Neutrophil (primary cell): ENCODE measurements at regions not wholly inside any gene's neighbourhood (a gene's known extent, or its start where the extent isn't known, plus 50 kb on each side); places are given as distances from the start of the nearest gene placed in this dataset.

ENCODE experiments used
- H3K27ac ChIP-seq: fragments of 200-600 bp; sonication (generic); 2 replicates; pipeline ENCODE4 v1.5.1; 2016; ENCODE audit warnings: mild to moderate bottlenecking, moderate library complexity
- H3K27me3 ChIP-seq: fragments of 200-600 bp; sonication (generic); 2 replicates; pipeline ENCODE4 v1.6.0; 2016; ENCODE audit warnings: mild to moderate bottlenecking
- H3K36me3 ChIP-seq: fragments of 200-600 bp; sonication (generic); 2 replicates; pipeline ENCODE4 v1.5.1; 2017
- H3K4me1 ChIP-seq, 2 experiments: fragments of 200-600 bp in 1 of 2; sonication (generic) in 1 of 2; 1 replicate in 1 of 2; 2 replicates in 1 of 2; pipeline versions ENCODE4 v1.5.1 to v1.6.1; 2013 to 2016; ENCODE audit warnings: low read depth in 1 of 2, low read length in 1 of 2, mild to moderate bottlenecking in 1 of 2, moderate library complexity in 1 of 2; ENCODE audit not compliant: control insufficient read depth in 1 of 2, insufficient read depth in 1 of 2
- H3K4me3 ChIP-seq, 2 experiments: fragments of 200-600 bp in 1 of 2; sonication (generic) in 1 of 2; 1 replicate in 1 of 2; 2 replicates in 1 of 2; pipeline ENCODE4 v1.5.1; 2013 to 2016; ENCODE audit warnings: low read depth in 1 of 2, low read length in 1 of 2, mild to moderate bottlenecking in 1 of 2, moderate library complexity in 1 of 2
- H3K9me3 ChIP-seq: fragments of 200-600 bp; sonication (generic); 2 replicates; pipeline ENCODE4 v1.5.1; 2016
- TF ChIP-seq, protein P1 (sequence below): fragments of 200-600 bp; sonication (generic); IDR thresholded peaks from 2 replicates; pipeline ENCODE4 v1.5.1; 2016; ENCODE audit warnings: antibody characterized with exemption

DNA sequence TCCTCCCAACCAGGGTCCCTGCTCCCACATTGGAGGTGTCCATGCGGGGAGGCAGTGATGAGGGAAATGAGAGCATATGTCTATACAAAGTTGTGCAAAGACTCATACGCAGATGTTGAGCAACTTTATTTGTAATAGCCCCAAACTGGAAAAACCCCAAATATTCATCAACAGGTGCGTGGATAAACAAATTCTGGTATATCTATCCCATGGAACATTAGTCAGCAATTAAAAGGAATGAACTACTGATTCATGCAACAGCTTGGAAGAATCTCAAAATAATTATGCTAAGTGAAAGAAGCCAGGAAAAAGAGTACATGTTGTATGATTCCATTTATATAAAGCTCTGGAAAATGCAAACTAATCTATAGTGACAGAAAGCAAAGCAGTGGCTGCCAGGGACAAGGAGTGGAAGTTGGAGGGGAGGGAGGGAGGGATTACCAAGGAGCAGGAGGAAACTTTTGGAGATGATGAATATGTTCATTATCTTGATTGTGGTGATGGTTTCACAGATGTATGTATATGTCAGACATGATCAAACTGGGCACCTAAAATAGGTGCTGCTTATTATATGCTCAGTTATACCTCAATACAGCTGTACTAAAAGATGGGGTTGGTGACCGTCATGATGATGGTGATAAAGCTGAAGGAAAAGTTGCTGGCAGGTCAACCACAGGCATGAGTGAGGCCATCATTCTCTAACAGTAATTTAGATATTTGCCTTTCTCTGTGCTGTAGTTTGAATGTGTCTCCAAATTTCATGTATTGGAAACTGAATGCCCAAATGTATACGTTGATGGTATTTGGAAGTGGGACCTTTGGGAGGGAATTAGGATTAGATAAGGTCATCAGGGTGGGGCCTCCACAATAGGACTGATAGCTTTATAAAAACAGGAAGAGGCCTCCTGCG lies 270.9 kb downstream of the CYP26B1 start:
- H3K27ac ChIP-seq: no peak overlapping the region
- no peaks in the 10 kb centered on the region for H3K36me3 ChIP-seq
- no peaks in the 10 kb centered on the region for H3K9me3 ChIP-seq
- H3K27me3 ChIP-seq: no peaks in the 10 kb centered on the region
- TF ChIP-seq, protein P1, sequence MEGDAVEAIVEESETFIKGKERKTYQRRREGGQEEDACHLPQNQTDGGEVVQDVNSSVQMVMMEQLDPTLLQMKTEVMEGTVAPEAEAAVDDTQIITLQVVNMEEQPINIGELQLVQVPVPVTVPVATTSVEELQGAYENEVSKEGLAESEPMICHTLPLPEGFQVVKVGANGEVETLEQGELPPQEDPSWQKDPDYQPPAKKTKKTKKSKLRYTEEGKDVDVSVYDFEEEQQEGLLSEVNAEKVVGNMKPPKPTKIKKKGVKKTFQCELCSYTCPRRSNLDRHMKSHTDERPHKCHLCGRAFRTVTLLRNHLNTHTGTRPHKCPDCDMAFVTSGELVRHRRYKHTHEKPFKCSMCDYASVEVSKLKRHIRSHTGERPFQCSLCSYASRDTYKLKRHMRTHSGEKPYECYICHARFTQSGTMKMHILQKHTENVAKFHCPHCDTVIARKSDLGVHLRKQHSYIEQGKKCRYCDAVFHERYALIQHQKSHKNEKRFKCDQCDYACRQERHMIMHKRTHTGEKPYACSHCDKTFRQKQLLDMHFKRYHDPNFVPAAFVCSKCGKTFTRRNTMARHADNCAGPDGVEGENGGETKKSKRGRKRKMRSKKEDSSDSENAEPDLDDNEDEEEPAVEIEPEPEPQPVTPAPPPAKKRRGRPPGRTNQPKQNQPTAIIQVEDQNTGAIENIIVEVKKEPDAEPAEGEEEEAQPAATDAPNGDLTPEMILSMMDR: no peak
- H3K4me1 ChIP-seq: no peaks in the 10 kb centered on the region
- H3K4me3 ChIP-seq: no peak overlapping the region

DNA sequence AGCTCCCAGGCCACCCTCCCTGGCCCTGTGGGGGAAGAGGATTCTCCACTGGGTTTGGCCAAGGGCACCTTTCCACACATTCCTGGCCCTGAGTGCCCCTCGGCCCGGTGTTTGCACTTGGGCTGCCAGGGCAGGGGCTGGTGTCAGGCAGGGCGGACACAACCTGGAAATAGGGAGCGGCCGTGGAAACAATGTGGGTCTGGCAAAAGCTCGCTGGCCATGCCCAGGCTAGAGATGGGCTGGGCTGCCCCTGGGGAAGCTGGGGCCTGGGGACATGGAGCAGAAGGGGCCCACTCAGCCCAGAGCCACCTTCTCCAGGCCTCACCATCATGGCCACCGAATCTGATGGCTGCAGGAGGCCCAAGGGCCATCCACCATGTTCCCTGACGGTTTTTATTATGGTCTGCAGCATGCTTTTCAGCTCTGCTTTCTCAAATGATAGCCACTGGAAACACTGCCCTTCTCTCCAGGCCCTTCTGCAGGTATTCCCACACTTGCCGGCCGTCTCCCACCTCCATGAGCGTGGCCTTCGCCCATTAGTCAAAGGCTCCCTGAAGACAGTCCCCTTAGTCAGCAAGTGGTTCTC lies 275.1 kb downstream of the CYP26B1 start:
- Histone ChIP-seq H3K36me3 (no peaks in the 10 kb centered on the region), H3K27ac (no peak overlapping the region), H3K27me3 (peaks cover 10% of the 10 kb centered on the region), H3K4me3 (no peak overlapping the region), H3K4me1 (no peaks in the 10 kb centered on the region), H3K9me3 (no peaks in the 10 kb centered on the region)
- TF ChIP-seq, protein P1: no peak

DNA sequence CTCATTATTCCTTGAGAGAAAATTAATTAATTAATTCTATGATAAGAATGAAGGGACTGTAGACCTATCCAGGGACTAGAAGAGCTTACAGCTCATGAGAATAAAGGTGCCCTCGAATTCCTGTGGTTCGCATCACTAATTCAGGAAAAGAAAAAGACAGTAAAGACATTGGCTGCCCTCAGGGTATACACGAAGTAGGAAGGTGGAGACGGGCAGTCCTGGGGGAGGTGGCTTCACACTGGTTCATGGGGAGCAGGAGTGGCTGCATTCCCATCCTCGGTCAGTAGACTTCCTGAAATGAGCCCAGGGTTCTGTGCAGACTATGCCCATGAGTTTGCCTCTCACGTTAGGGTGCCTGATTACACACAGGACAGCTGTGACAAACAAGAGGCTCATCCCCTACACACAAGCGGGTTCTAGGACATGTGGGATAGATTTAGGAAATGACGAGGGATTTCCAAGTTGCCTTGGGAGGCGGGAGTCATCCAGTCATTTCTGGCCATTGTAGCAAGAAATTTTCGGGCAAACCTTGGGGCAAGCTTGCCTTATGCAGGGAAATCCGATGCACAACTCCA lies 282.2 kb downstream of the CYP26B1 start:
- Histone ChIP-seq H3K9me3 (no peaks in the 10 kb centered on the region), H3K4me1 (no peaks in the 10 kb centered on the region), H3K27me3 (peaks cover 37% of the 10 kb centered on the region), H3K4me3 (no peak overlapping the region), H3K27ac (no peak overlapping the region), H3K36me3 (no peaks in the 10 kb centered on the region)
- TF ChIP-seq, protein P1: no peak

DNA sequence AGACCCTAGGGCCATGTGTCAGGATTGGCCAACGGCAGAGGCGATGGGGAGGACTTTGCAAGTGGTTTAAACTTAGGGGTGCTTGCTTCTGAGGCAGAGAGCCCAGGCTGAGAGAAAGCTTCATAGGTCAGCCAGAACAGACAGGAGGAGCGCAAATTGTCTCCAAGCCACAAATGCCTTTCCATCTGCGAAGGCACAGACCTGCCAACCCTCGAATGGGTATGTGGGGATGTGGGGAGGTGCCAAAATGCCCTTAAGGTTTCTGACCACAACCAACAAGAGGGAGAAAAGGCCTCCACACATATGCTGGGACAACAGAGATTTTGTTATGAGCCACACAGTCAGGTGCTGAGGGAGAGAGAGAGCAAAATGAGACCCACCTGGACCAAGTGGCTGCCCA lies 283.6 kb downstream of the CYP26B1 start:
- Histone ChIP-seq H3K9me3 (no peaks in the 10 kb centered on the region), H3K4me3 (no peak overlapping the region), H3K27ac (no peak overlapping the region), H3K36me3 (no peaks in the 10 kb centered on the region), H3K27me3 (peaks cover 34% of the 10 kb centered on the region), H3K4me1 (no peaks in the 10 kb centered on the region)
- TF ChIP-seq, protein P1: no peak

DNA sequence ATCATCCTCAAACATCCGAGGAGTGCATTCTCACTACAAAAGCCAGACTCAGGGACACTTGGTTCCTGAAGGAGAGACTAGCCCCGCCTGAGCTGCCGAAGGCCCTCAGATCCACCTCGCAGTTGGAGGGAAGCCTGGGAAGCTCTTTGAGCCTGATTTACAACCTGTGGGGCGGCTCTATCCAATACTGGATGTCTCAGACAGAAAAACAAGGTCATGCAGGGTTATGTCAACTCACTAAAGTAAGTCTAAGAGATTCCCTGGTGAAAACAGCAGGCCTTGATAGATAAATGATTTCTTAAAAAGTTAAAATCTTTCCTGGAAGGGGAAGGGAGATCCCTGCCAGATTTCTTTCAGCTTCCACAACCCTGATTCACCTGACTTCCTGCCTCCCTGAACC lies 284.3 kb downstream of the CYP26B1 start:
- H3K36me3 ChIP-seq: no peaks in the 10 kb centered on the region
- H3K4me1 ChIP-seq: no peaks in the 10 kb centered on the region
- no peaks in the 10 kb centered on the region for H3K9me3 ChIP-seq
- TF ChIP-seq, protein P1: no peak
- H3K4me3 ChIP-seq: no peak overlapping the region
- H3K27me3 ChIP-seq: peaks cover 34% of the 10 kb centered on the region
- H3K27ac ChIP-seq: no peak overlapping the region
